ENCODE measurements at regions not wholly inside any gene's neighbourhood (a gene's known extent, or its start where the extent isn't known, plus 50 kb on each side); places are given as distances from the start of the nearest gene placed in this dataset.

GRCh38 chr12:19031032-19031431 lies 98.5 kb upstream of the PLEKHA5 start:
- no peak for TF ChIP-seq CTCF (conservative IDR thresholded peaks at IDR 0.05; ENCODE audit: low read length)
- TF ChIP-seq EZH2phosphoT487 (IDR thresholded peaks at IDR 0.05; ENCODE audit: borderline replicate concordance) = no peak

Measured in Loucy (cell line).